ENCODE measurements at regions not wholly inside any gene's neighbourhood (a gene's known extent, or its start where the extent isn't known, plus 50 kb on each side); places are given as distances from the start of the nearest gene placed in this dataset.
"Not testable (repeated sequence)": the region's sequence is repeated elsewhere in the genome, so short reads cannot be mapped to it uniquely, and the experiment has no call there.

GRCh38 chr15:53129121-53129904 is 339.2 kb upstream of the ONECUT1 start:
- Histone ChIP-seq H3K4me1 (ENCODE audit: control insufficient read depth in 2 of 2, insufficient read depth in 2 of 2, low read length in 1 of 2) (no peaks in the 10 kb centered on the region), H3K9me3 (ENCODE audit: control insufficient read depth in 2 of 2, insufficient read depth in 1 of 2, low read depth in 1 of 2, low read length in 1 of 2) (no peaks in the 10 kb centered on the region), H3K27ac (ENCODE audit: low read depth in 2 of 2, low read length in 1 of 2) (no peak overlapping the region), H3K36me3 (ENCODE audit: control insufficient read depth in 2 of 2, insufficient read depth in 2 of 2, low read length in 1 of 2) (no peaks in the 10 kb centered on the region), H3K27me3 (ENCODE audit: control insufficient read depth in 1 of 2, insufficient read depth in 2 of 2, low read length in 2 of 2) (no peaks in the 10 kb centered on the region), H3K4me3 (ENCODE audit: low read depth in 1 of 2, low read length in 2 of 2) (no peak overlapping the region)
- 44 to 60% methylated on average over 12 of the region's 12 CpGs for WGBS, 2 donors

GRCh38 chr15:53128652-53129051 is 338.5 kb upstream of the ONECUT1 start:
- H3K4me1 ChIP-seq (ENCODE audit: control insufficient read depth in 2 of 2, insufficient read depth in 2 of 2, low read length in 1 of 2): no peaks in the 10 kb centered on the region
- 36 to 46% methylated on average over 5 of the region's 5 CpGs for WGBS, 2 donors
- H3K9me3 ChIP-seq (ENCODE audit: control insufficient read depth in 2 of 2, insufficient read depth in 1 of 2, low read depth in 1 of 2, low read length in 1 of 2): no peaks in the 10 kb centered on the region
- no peak overlapping the region for H3K4me3 ChIP-seq (ENCODE audit: low read depth in 1 of 2, low read length in 2 of 2)
- no peaks in the 10 kb centered on the region for H3K27me3 ChIP-seq (ENCODE audit: control insufficient read depth in 1 of 2, insufficient read depth in 2 of 2, low read length in 2 of 2)
- H3K27ac ChIP-seq (ENCODE audit: low read depth in 2 of 2, low read length in 1 of 2): no peak overlapping the region
- H3K36me3 ChIP-seq (ENCODE audit: control insufficient read depth in 2 of 2, insufficient read depth in 2 of 2, low read length in 1 of 2): no peaks in the 10 kb centered on the region

- H3K9me3 ChIP-seq (ENCODE audit: control insufficient read depth in 2 of 2, insufficient read depth in 1 of 2, low read depth in 1 of 2, low read length in 1 of 2): no peaks in the 10 kb centered on the region
- H3K27ac ChIP-seq (ENCODE audit: low read depth in 2 of 2, low read length in 1 of 2): no peak overlapping the region
- no peak overlapping the region for H3K4me3 ChIP-seq (ENCODE audit: low read depth in 1 of 2, low read length in 2 of 2)
- whole genome bisulfite sequencing, 2 donors: 55 to 58% methylated on average over 4 of the region's 4 CpGs
- H3K27me3 ChIP-seq (ENCODE audit: control insufficient read depth in 1 of 2, insufficient read depth in 2 of 2, low read length in 2 of 2): no peaks in the 10 kb centered on the region
- H3K4me1 ChIP-seq (ENCODE audit: control insufficient read depth in 2 of 2, insufficient read depth in 2 of 2, low read length in 1 of 2): no peaks in the 10 kb centered on the region
- H3K36me3 ChIP-seq (ENCODE audit: control insufficient read depth in 2 of 2, insufficient read depth in 2 of 2, low read length in 1 of 2): no peaks in the 10 kb centered on the region
These were observed 336.0 kb upstream of the ONECUT1 start for GRCh38 chr15:53126144-53126543.

- Histone ChIP-seq H3K4me1 (ENCODE audit: control insufficient read depth in 2 of 2, insufficient read depth in 2 of 2, low read length in 1 of 2) (no peaks in the 10 kb centered on the region), H3K9me3 (ENCODE audit: control insufficient read depth in 2 of 2, insufficient read depth in 1 of 2, low read depth in 1 of 2, low read length in 1 of 2) (no peaks in the 10 kb centered on the region), H3K27ac (ENCODE audit: low read depth in 2 of 2, low read length in 1 of 2) (no peak overlapping the region), H3K36me3 (ENCODE audit: control insufficient read depth in 2 of 2, insufficient read depth in 2 of 2, low read length in 1 of 2) (no peaks in the 10 kb centered on the region), H3K27me3 (ENCODE audit: control insufficient read depth in 1 of 2, insufficient read depth in 2 of 2, low read length in 2 of 2) (no peaks in the 10 kb centered on the region), H3K4me3 (ENCODE audit: low read depth in 1 of 2, low read length in 2 of 2) (no peak overlapping the region)
- 86% methylated on average over 2 of the region's 2 CpGs for WGBS, 2 donors
These were observed 332.7 kb upstream of the ONECUT1 start for GRCh38 chr15:53122818-53123217.

GRCh38 chr15:53116915-53117314 is 326.8 kb upstream of the ONECUT1 start:
- H3K9me3 ChIP-seq (ENCODE audit: control insufficient read depth in 2 of 2, insufficient read depth in 1 of 2, low read depth in 1 of 2, low read length in 1 of 2); H3K27ac ChIP-seq (ENCODE audit: low read depth in 2 of 2, low read length in 1 of 2); H3K27me3 ChIP-seq (ENCODE audit: control insufficient read depth in 1 of 2, insufficient read depth in 2 of 2, low read length in 2 of 2); H3K36me3 ChIP-seq (ENCODE audit: control insufficient read depth in 2 of 2, insufficient read depth in 2 of 2, low read length in 1 of 2); H3K4me3 ChIP-seq (ENCODE audit: low read depth in 1 of 2, low read length in 2 of 2); H3K4me1 ChIP-seq (ENCODE audit: control insufficient read depth in 2 of 2, insufficient read depth in 2 of 2, low read length in 1 of 2): not testable (repeated sequence)

- Histone ChIP-seq H3K4me1 (ENCODE audit: control insufficient read depth in 2 of 2, insufficient read depth in 2 of 2, low read length in 1 of 2) (no peaks in the 10 kb centered on the region), H3K27me3 (ENCODE audit: control insufficient read depth in 1 of 2, insufficient read depth in 2 of 2, low read length in 2 of 2) (no peaks in the 10 kb centered on the region), H3K27ac (ENCODE audit: low read depth in 2 of 2, low read length in 1 of 2) (no peak overlapping the region), H3K9me3 (ENCODE audit: control insufficient read depth in 2 of 2, insufficient read depth in 1 of 2, low read depth in 1 of 2, low read length in 1 of 2) (no peaks in the 10 kb centered on the region), H3K4me3 (ENCODE audit: low read depth in 1 of 2, low read length in 2 of 2) (no peak overlapping the region), H3K36me3 (ENCODE audit: control insufficient read depth in 2 of 2, insufficient read depth in 2 of 2, low read length in 1 of 2) (no peaks in the 10 kb centered on the region)
These were observed 326.0 kb upstream of the ONECUT1 start for GRCh38 chr15:53116169-53116568.

GRCh38 chr15:53115563-53115962 is 325.4 kb upstream of the ONECUT1 start:
- H3K27me3 ChIP-seq (ENCODE audit: control insufficient read depth in 1 of 2, insufficient read depth in 2 of 2, low read length in 2 of 2): no peaks in the 10 kb centered on the region
- no peak overlapping the region for H3K27ac ChIP-seq (ENCODE audit: low read depth in 2 of 2, low read length in 1 of 2)
- H3K4me3 ChIP-seq (ENCODE audit: low read depth in 1 of 2, low read length in 2 of 2): no peak overlapping the region
- WGBS, 2 donors: 65 to 79% methylated on average over 1 of the region's 1 CpG
- H3K36me3 ChIP-seq (ENCODE audit: control insufficient read depth in 2 of 2, insufficient read depth in 2 of 2, low read length in 1 of 2): no peaks in the 10 kb centered on the region
- H3K4me1 ChIP-seq (ENCODE audit: control insufficient read depth in 2 of 2, insufficient read depth in 2 of 2, low read length in 1 of 2): no peaks in the 10 kb centered on the region
- no peaks in the 10 kb centered on the region for H3K9me3 ChIP-seq (ENCODE audit: control insufficient read depth in 2 of 2, insufficient read depth in 1 of 2, low read depth in 1 of 2, low read length in 1 of 2)

- no peak overlapping the region for H3K4me3 ChIP-seq (ENCODE audit: low read depth in 1 of 2, low read length in 2 of 2)
- peaks cover 0 to 4% of the 10 kb centered on the region in 2 donors for H3K27me3 ChIP-seq (ENCODE audit: control insufficient read depth in 1 of 2, insufficient read depth in 2 of 2, low read length in 2 of 2)
- no peaks in the 10 kb centered on the region for H3K9me3 ChIP-seq (ENCODE audit: control insufficient read depth in 2 of 2, insufficient read depth in 1 of 2, low read depth in 1 of 2, low read length in 1 of 2)
- H3K27ac ChIP-seq (ENCODE audit: low read depth in 2 of 2, low read length in 1 of 2): no peak overlapping the region
- H3K4me1 ChIP-seq (ENCODE audit: control insufficient read depth in 2 of 2, insufficient read depth in 2 of 2, low read length in 1 of 2): no peaks in the 10 kb centered on the region
- WGBS, 2 donors: 44 to 52% methylated on average over 3 of the region's 3 CpGs
- no peaks in the 10 kb centered on the region for H3K36me3 ChIP-seq (ENCODE audit: control insufficient read depth in 2 of 2, insufficient read depth in 2 of 2, low read length in 1 of 2)
These were observed 324.8 kb upstream of the ONECUT1 start for GRCh38 chr15:53114960-53115359.

- WGBS, 2 donors: 34 to 56% methylated on average over 4 of the region's 4 CpGs
- Histone ChIP-seq H3K27ac (ENCODE audit: low read depth in 2 of 2, low read length in 1 of 2) (no peak overlapping the region), H3K27me3 (ENCODE audit: control insufficient read depth in 1 of 2, insufficient read depth in 2 of 2, low read length in 2 of 2) (peaks cover 0 to 4% of the 10 kb centered on the region in 2 donors)
These were observed 320.9 kb upstream of the ONECUT1 start for GRCh38 chr15:53110999-53111398.

GRCh38 chr15:53108319-53108718 is 318.2 kb upstream of the ONECUT1 start:
- WGBS, 2 donors: 64 to 69% methylated on average over 2 of the region's 2 CpGs
- Histone ChIP-seq H3K4me1 (ENCODE audit: control insufficient read depth in 2 of 2, insufficient read depth in 2 of 2, low read length in 1 of 2) (no peaks in the 10 kb centered on the region), H3K27ac (ENCODE audit: low read depth in 2 of 2, low read length in 1 of 2) (no peak overlapping the region), H3K36me3 (ENCODE audit: control insufficient read depth in 2 of 2, insufficient read depth in 2 of 2, low read length in 1 of 2) (no peaks in the 10 kb centered on the region), H3K4me3 (ENCODE audit: low read depth in 1 of 2, low read length in 2 of 2) (no peak overlapping the region), H3K9me3 (ENCODE audit: control insufficient read depth in 2 of 2, insufficient read depth in 1 of 2, low read depth in 1 of 2, low read length in 1 of 2) (no peaks in the 10 kb centered on the region), H3K27me3 (ENCODE audit: control insufficient read depth in 1 of 2, insufficient read depth in 2 of 2, low read length in 2 of 2) (peaks cover 0 to 4% of the 10 kb centered on the region in 2 donors)

More at GRCh38 chr15:53110999-53111398, 320.9 kb upstream of the ONECUT1 start:
- no peaks in the 10 kb centered on the region for H3K9me3 ChIP-seq (ENCODE audit: control insufficient read depth in 2 of 2, insufficient read depth in 1 of 2, low read depth in 1 of 2, low read length in 1 of 2)
- H3K36me3 ChIP-seq (ENCODE audit: control insufficient read depth in 2 of 2, insufficient read depth in 2 of 2, low read length in 1 of 2): no peaks in the 10 kb centered on the region
- H3K4me1 ChIP-seq (ENCODE audit: control insufficient read depth in 2 of 2, insufficient read depth in 2 of 2, low read length in 1 of 2): no peaks in the 10 kb centered on the region
- H3K4me3 ChIP-seq (ENCODE audit: low read depth in 1 of 2, low read length in 2 of 2): no peak overlapping the region

Measured in esophagus (tissue), 2 donors.